SK-N-SH (cell line): ENCODE measurements at regions not wholly inside any gene's neighbourhood (a gene's known extent, or its start where the extent isn't known, plus 50 kb on each side); places are given as distances from the start of the nearest gene placed in this dataset.

Experiments
- CTCF ChIA-PET: fragments of 300-600, 350-600 bp; formaldehyde crosslinking; extraction: SDS; loops from one replicate; lab custom pipeline; 2021; lab: Yijun Ruan, JAX
- POLR2A ChIA-PET: fragments of 350-600 bp; sonication (Branson Sonifier 250); formaldehyde crosslinking; extraction: SDS; loops from one replicate; lab custom pipeline; 2020; ENCODE audit warnings: antibody characterized with exemption, inconsistent platforms; lab: Yijun Ruan, JAX
- DNase-seq: peaks from one replicate; pipeline ENCODE4 v3.0.0; 2012
- H2AFZ ChIP-seq: fragments of 200-600 bp; sonication (generic); 2 replicates; pipeline ENCODE4 v1.8.1; 2016; ENCODE audit warnings: antibody characterized with exemption, mild to moderate bottlenecking, low read depth
- H3F3A ChIP-seq: fragments of 200-600 bp; sonication (generic); replicated peaks from 2 replicates; pipeline ENCODE3; 2016; ENCODE audit warnings: antibody characterized with exemption, mild to moderate bottlenecking; ENCODE audit not compliant: insufficient read depth
- H3K27ac ChIP-seq, 2 experiments: fragments of 200-500 bp in 1 of 2; fragments of 200-600 bp in 1 of 2; sonication (Bioruptor generic) in 1 of 2; sonication (generic), shearing (Covaris generic) in 1 of 2; 2 replicates each; pipeline versions ENCODE4 v1.5.1 to v1.6.1; 2014 to 2016; ENCODE audit warnings: low read depth in 2 of 2, inconsistent platforms in 1 of 2, low read length in 1 of 2, mild to moderate bottlenecking in 1 of 2, mixed read lengths in 1 of 2
- H3K27me3 ChIP-seq: fragments of 200-600 bp; sonication (generic), shearing (Covaris generic); 2 replicates; pipeline ENCODE4 v1.6.1; 2016; ENCODE audit warnings: mixed run types; ENCODE audit not compliant: insufficient read depth
- H3K36me3 ChIP-seq, 2 experiments: fragments of 200-500 bp in 1 of 2; fragments of 200-600 bp in 1 of 2; sonication (Bioruptor generic) in 1 of 2; sonication (generic) in 1 of 2; replicated peaks in 1 of 2; 2 replicates each; pipeline versions ENCODE3 to v1.5.1; 2014 to 2016; ENCODE audit warnings: low read length in 1 of 2, mild to moderate bottlenecking in 1 of 2; ENCODE audit not compliant: insufficient read depth in 2 of 2, control insufficient read depth in 1 of 2
- H3K4me1 ChIP-seq, 2 experiments: fragments of 200-500 bp in 1 of 2; fragments of 200-600 bp in 1 of 2; sonication (Bioruptor generic) in 1 of 2; sonication (generic), shearing (Covaris generic) in 1 of 2; 2 replicates each; pipeline versions ENCODE4 v1.5.1 to v1.6.1; 2014 to 2016; ENCODE audit warnings: low read depth in 1 of 2, low read length in 1 of 2, mixed run types in 1 of 2; ENCODE audit not compliant: insufficient read depth in 2 of 2, control insufficient read depth in 1 of 2
- H3K4me2 ChIP-seq: fragments of 200-600 bp; sonication (generic), shearing (Covaris generic); 2 replicates; pipeline ENCODE4 v1.6.1; 2017; ENCODE audit warnings: mixed run types
- H3K4me3 ChIP-seq, 2 experiments: fragments of 200-500 bp in 1 of 2; fragments of 200-600 bp in 1 of 2; sonication (Bioruptor generic) in 1 of 2; sonication (generic), shearing (Covaris generic) in 1 of 2; 2 replicates each; pipeline versions ENCODE4 v1.5.1 to v1.8.1; 2014 to 2016; ENCODE audit warnings: low read depth in 2 of 2, inconsistent platforms in 1 of 2, low read length in 1 of 2, mild to moderate bottlenecking in 1 of 2, mixed read lengths in 1 of 2, moderate library complexity in 1 of 2
- H3K79me2 ChIP-seq: fragments of 200-600 bp; sonication (generic); 2 replicates; pipeline ENCODE4 v1.8.1; 2017; ENCODE audit warnings: mild to moderate bottlenecking; ENCODE audit not compliant: insufficient read depth
- H3K9ac ChIP-seq: fragments of 200-600 bp; sonication (generic); 2 replicates; pipeline ENCODE4 v1.6.1; 2017; ENCODE audit warnings: mixed run types
- H3K9me2 ChIP-seq: fragments of 200-600 bp; sonication (generic); 2 replicates; pipeline ENCODE4 v1.6.1; 2017; ENCODE audit warnings: mixed run types
- H3K9me3 ChIP-seq: fragments of 200-600 bp; sonication (generic); 2 replicates; pipeline ENCODE4 v1.6.1; 2017; ENCODE audit warnings: mixed run types, mild to moderate bottlenecking, moderate library complexity
- H4K20me1 ChIP-seq: fragments of 200-600 bp; sonication (generic); 2 replicates; pipeline ENCODE4 v1.6.1; 2017; ENCODE audit warnings: mild to moderate bottlenecking, mixed run types; ENCODE audit not compliant: insufficient read depth
- ELF1 ChIP-seq: IDR thresholded peaks from 2 replicates; pipeline ENCODE4 v1.4.0; 2012
- EZH2phosphoT487 ChIP-seq: fragments of 200-600 bp; sonication (generic); IDR thresholded peaks from 2 replicates; pipeline ENCODE4 v1.6.1; 2017; ENCODE audit warnings: low read depth, mixed run types, mild to moderate bottlenecking, antibody characterized with exemption, moderate library complexity, borderline replicate concordance
- FOSL2 ChIP-seq: IDR thresholded peaks from 2 replicates; pipeline ENCODE4 v1.4.0; 2012; ENCODE audit warnings: low read depth, mild to moderate bottlenecking, moderate library complexity, borderline replicate concordance
- FOXM1 ChIP-seq: IDR thresholded peaks from 2 replicates; pipeline ENCODE4 v1.4.0; 2012; ENCODE audit warnings: low read depth, mild to moderate bottlenecking
- POLR2AphosphoS5 ChIP-seq: IDR thresholded peaks from 2 replicates; pipeline ENCODE4 v1.6.1; 2012; ENCODE audit warnings: low read depth, low read length
- SIN3A ChIP-seq: IDR thresholded peaks from 2 replicates; pipeline ENCODE4 v1.6.1; 2012; ENCODE audit warnings: low read depth, mild to moderate bottlenecking, low read length, moderate library complexity, borderline replicate concordance
- SMC3 ChIP-seq: IDR thresholded peaks from 2 replicates; pipeline ENCODE4 v1.6.1; 2012; ENCODE audit warnings: low read depth, low read length, improper control_type of control experiment
- TCF12 ChIP-seq: IDR thresholded peaks from 2 replicates; pipeline ENCODE4 v1.4.0; 2012
- TEAD4 ChIP-seq: IDR thresholded peaks from 2 replicates; pipeline ENCODE4 v1.4.0; 2012; ENCODE audit warnings: mild to moderate bottlenecking, borderline replicate concordance; ENCODE audit not compliant: insufficient read depth
- YY1 ChIP-seq: IDR thresholded peaks from 2 replicates; pipeline ENCODE4 v1.4.0; 2012; ENCODE audit warnings: low read depth, mild to moderate bottlenecking
- WGBS: methylation state at CpG from one replicate; pipeline ENCODE4 v1.1.6; 2017; ENCODE audit warnings: low lambda C conversion rate; 5-methylcytosine and 5-hydroxymethylcytosine counted together
- TF ChIP-seq, protein P1 (sequence below): IDR thresholded peaks from 2 replicates; pipeline ENCODE4; 2012
- TF ChIP-seq, protein P2 (sequence below): IDR thresholded peaks from 2 replicates; pipeline ENCODE4 v1.4.0; 2012; ENCODE audit warnings: low read depth
- TF ChIP-seq, protein P3 (sequence below): fragments of 200-600 bp; sonication (generic); IDR thresholded peaks from 2 replicates; pipeline ENCODE4 v1.6.1; 2017; ENCODE audit warnings: antibody characterized with exemption, mild to moderate bottlenecking, moderate library complexity
- TF ChIP-seq, protein P4 (sequence below): IDR thresholded peaks from 2 replicates; pipeline ENCODE4 v1.4.0; 2012; ENCODE audit warnings: low read depth, borderline replicate concordance
- TF ChIP-seq, protein P5 (sequence below): fragments of 150-350 bp; IDR thresholded peaks from 2 replicates; pipeline ENCODE4 v1.6.1; 2017; ENCODE audit warnings: antibody characterized with exemption, low read length, low read depth, borderline replicate concordance

DNA sequence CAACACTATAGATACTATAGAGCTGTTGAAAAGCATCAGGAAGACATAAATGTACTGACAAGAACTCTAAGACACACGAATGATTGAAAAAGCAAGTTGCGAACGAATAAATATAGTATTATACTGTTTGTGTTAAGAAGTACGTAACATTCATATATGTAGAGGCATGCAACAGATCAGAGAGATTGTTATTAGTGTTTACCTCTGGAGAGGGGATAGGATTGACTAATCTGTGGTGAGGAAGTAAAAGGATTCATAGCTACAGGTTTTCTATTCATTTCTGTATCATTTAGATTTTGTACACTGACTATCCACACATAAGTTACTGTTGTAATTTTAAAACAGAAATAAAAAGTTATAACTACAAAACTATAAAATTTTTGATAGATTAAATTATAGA, 147.6 kb upstream of the SV2C start:
- Histone ChIP-seq H2AFZ (no peak overlapping the region), H3K4me2 (no peak overlapping the region), H3K36me3 (no peaks in the 10 kb centered on the region), H3K27ac (no peak overlapping the region), H4K20me1 (no peaks in the 10 kb centered on the region), H3K9ac (no peak overlapping the region), H3K27me3 (no peaks in the 10 kb centered on the region), H3K79me2 (no peaks in the 10 kb centered on the region), H3K9me3 (no peaks in the 10 kb centered on the region), H3K4me1 (peaks cover 0 to 3% of the 10 kb centered on the region in 2 experiments; a peak in 1 of 4 replicates), H3K9me2 (no peaks in the 10 kb centered on the region), H3K4me3 (no peak overlapping the region), H3F3A (no peaks in the 10 kb centered on the region)
- ChIA-PET POLR2A (no interaction called here), CTCF (no interaction called here)
- no peak for DNase-seq
- WGBS: 23% methylated on average over 4 of the region's 4 CpGs
- TF ChIP-seq FOSL2: no peak

DNA sequence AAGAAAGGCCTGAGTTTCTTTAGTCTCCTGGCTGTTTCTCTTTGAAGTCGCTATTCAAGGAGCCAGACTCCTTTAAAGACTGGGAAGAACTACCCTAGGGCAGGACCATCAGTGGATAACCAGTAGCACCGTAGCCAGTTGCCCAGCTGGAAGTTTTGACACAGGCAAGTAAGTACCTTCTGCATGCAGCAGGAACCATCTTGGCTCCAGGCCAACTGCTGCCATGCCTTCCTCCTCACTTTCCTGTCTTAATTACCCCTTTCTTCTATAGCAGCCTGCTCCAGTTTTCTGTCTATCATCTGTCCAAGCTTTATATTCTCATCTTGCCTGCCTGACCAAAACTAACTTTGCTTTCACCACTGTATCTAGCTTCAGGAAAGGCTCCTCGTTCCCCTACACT, 149.7 kb upstream of the SV2C start:
- no peak overlapping the region for H3K9ac ChIP-seq
- no peaks in the 10 kb centered on the region for H3K36me3 ChIP-seq
- H3K4me1 ChIP-seq: peaks cover 0 to 7% of the 10 kb centered on the region in 2 experiments; a peak in 1 of 4 replicates
- H3F3A ChIP-seq: no peaks in the 10 kb centered on the region
- H3K27me3 ChIP-seq: no peaks in the 10 kb centered on the region
- POLR2A ChIA-PET: no interaction called here
- no peaks in the 10 kb centered on the region for H3K79me2 ChIP-seq
- no peak overlapping the region for H3K4me2 ChIP-seq
- no peak overlapping the region for H2AFZ ChIP-seq
- WGBS: 34% methylated on average over 3 of the region's 3 CpGs
- CTCF ChIA-PET: no interaction called here
- H3K9me3 ChIP-seq: no peaks in the 10 kb centered on the region
- TF ChIP-seq, protein P1, sequence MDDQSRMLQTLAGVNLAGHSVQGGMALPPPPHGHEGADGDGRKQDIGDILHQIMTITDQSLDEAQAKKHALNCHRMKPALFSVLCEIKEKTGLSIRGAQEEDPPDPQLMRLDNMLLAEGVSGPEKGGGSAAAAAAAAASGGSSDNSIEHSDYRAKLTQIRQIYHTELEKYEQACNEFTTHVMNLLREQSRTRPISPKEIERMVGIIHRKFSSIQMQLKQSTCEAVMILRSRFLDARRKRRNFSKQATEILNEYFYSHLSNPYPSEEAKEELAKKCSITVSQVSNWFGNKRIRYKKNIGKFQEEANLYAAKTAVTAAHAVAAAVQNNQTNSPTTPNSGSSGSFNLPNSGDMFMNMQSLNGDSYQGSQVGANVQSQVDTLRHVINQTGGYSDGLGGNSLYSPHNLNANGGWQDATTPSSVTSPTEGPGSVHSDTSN: no peak
- TF ChIP-seq FOXM1 (no peak), POLR2AphosphoS5 (no peak)
- DNase-seq: no peak
- no peaks in the 10 kb centered on the region for H4K20me1 ChIP-seq
- no peaks in the 10 kb centered on the region for H3K9me2 ChIP-seq
- no peak overlapping the region for H3K4me3 ChIP-seq
- H3K27ac ChIP-seq: no peak overlapping the region

DNA sequence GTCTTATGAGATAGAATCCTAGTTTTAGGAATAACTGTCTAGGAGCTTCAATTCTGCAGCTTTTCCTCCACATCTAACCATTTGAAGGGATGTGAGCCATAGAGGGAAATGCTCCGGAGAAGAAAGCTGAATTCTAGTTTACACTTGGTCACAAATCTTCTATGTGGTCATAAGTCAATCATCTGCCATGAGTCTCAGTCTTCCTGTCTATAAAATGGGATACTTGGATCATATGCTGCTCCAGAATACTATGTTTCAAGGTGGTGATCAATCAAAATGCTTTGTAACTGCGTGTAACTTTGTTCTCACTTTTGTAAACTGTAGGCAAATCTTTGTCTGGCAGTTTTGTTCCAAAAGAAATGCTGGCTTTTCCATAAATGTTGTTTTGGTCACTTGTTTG, 152.0 kb upstream of the SV2C start:
- H4K20me1 ChIP-seq: no peaks in the 10 kb centered on the region
- no peaks in the 10 kb centered on the region for H3K9me2 ChIP-seq
- H3K36me3 ChIP-seq: no peaks in the 10 kb centered on the region
- no peak overlapping the region for H2AFZ ChIP-seq
- no peak for DNase-seq
- no peak overlapping the region for H3K4me2 ChIP-seq
- H3K79me2 ChIP-seq: no peaks in the 10 kb centered on the region
- H3K4me3 ChIP-seq: no peak overlapping the region
- no peaks in the 10 kb centered on the region for H3K27me3 ChIP-seq
- no peaks in the 10 kb centered on the region for H3F3A ChIP-seq
- no peak overlapping the region for H3K9ac ChIP-seq
- no peak overlapping the region for H3K27ac ChIP-seq
- WGBS: 10% methylated on average over 2 of the region's 2 CpGs
- CTCF ChIA-PET: interaction anchor here (0.8 kb wide), 1 partner anchor 244 kb away, joined by 3 read pairs; no protein-coding TSS in a partner anchor
- no peaks in the 10 kb centered on the region for H3K9me3 ChIP-seq
- H3K4me1 ChIP-seq: peaks cover 0 to 7% of the 10 kb centered on the region in 2 experiments; a peak in 1 of 4 replicates
- POLR2A ChIA-PET: no interaction called here
- TF ChIP-seq, protein P2, sequence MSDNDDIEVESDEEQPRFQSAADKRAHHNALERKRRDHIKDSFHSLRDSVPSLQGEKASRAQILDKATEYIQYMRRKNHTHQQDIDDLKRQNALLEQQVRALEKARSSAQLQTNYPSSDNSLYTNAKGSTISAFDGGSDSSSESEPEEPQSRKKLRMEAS: no peak
- no peak for TF ChIP-seq FOXM1
- TF ChIP-seq, protein P3, sequence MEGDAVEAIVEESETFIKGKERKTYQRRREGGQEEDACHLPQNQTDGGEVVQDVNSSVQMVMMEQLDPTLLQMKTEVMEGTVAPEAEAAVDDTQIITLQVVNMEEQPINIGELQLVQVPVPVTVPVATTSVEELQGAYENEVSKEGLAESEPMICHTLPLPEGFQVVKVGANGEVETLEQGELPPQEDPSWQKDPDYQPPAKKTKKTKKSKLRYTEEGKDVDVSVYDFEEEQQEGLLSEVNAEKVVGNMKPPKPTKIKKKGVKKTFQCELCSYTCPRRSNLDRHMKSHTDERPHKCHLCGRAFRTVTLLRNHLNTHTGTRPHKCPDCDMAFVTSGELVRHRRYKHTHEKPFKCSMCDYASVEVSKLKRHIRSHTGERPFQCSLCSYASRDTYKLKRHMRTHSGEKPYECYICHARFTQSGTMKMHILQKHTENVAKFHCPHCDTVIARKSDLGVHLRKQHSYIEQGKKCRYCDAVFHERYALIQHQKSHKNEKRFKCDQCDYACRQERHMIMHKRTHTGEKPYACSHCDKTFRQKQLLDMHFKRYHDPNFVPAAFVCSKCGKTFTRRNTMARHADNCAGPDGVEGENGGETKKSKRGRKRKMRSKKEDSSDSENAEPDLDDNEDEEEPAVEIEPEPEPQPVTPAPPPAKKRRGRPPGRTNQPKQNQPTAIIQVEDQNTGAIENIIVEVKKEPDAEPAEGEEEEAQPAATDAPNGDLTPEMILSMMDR: no peak
- TF ChIP-seq, protein P4, sequence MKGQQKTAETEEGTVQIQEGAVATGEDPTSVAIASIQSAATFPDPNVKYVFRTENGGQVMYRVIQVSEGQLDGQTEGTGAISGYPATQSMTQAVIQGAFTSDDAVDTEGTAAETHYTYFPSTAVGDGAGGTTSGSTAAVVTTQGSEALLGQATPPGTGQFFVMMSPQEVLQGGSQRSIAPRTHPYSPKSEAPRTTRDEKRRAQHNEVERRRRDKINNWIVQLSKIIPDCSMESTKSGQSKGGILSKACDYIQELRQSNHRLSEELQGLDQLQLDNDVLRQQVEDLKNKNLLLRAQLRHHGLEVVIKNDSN: no peak
- no peak for TF ChIP-seq TCF12
- TF ChIP-seq, protein P5, sequence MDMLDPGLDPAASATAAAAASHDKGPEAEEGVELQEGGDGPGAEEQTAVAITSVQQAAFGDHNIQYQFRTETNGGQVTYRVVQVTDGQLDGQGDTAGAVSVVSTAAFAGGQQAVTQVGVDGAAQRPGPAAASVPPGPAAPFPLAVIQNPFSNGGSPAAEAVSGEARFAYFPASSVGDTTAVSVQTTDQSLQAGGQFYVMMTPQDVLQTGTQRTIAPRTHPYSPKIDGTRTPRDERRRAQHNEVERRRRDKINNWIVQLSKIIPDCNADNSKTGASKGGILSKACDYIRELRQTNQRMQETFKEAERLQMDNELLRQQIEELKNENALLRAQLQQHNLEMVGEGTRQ: no peak
- TF ChIP-seq EZH2phosphoT487: no peak
- TF ChIP-seq SIN3A: no peak
- no peak for TF ChIP-seq SMC3
- no peak for TF ChIP-seq TEAD4
- no peak for TF ChIP-seq YY1
- TF ChIP-seq ELF1: no peak
